ENCODE measurements at regions not wholly inside any gene's neighbourhood (a gene's known extent, or its start where the extent isn't known, plus 50 kb on each side); places are given as distances from the start of the nearest gene placed in this dataset.

- TF ChIP-seq POLR2AphosphoS5 (IDR thresholded peaks at IDR 0.05): no peak
- TF ChIP-seq CTCF (IDR thresholded peaks at IDR 0.05): no peak
- TF ChIP-seq POLR2A (IDR thresholded peaks at IDR 0.05; ENCODE audit: low read depth): no peak
- TF ChIP-seq EP300 (IDR thresholded peaks at IDR 0.05): no peak
Measured at GRCh38 chr13:70188567-70188966, 80.3 kb upstream of the KLHL1 start.

Measured in esophagus muscularis mucosa (tissue), 4 donors.